ENCODE measurements at regions not wholly inside any gene's neighbourhood (a gene's known extent, or its start where the extent isn't known, plus 50 kb on each side); places are given as distances from the start of the nearest gene placed in this dataset.

- TF ChIP-seq CTCF (IDR thresholded peaks at IDR 0.05; ENCODE audit: low read depth, low read length) (no peak), POLR2A (IDR thresholded peaks at IDR 0.05; ENCODE audit: extremely low read depth, insufficient read length) (no peak), MAX (IDR thresholded peaks at IDR 0.05; ENCODE audit: low read depth, low read length) (no peak), MYC (IDR thresholded peaks at IDR 0.05; ENCODE audit: low read depth, low read length) (no peak)
Observed at GRCh38 chr9:20001058-20001457, 212.2 kb upstream of the SLC24A2 start.
